ENCODE measurements at regions not wholly inside any gene's neighbourhood (a gene's known extent, or its start where the extent isn't known, plus 50 kb on each side); places are given as distances from the start of the nearest gene placed in this dataset.

GRCh38 chr2:64361151-64361938 is 92.6 kb upstream of the LGALSL start:
- no peak for TF ChIP-seq POLR2AphosphoS5 (IDR thresholded peaks at IDR 0.05; ENCODE audit: low read depth, low read length)
- TF ChIP-seq SIN3A (IDR thresholded peaks at IDR 0.05; ENCODE audit: borderline replicate concordance, insufficient read depth, low read length) = no peak
- TF ChIP-seq TAF1 (IDR thresholded peaks at IDR 0.05; ENCODE audit: borderline replicate concordance, insufficient read depth, low read length) = no peak

Data from PFSK-1 (cell line).